Activated CD8-positive, alpha-beta memory T cell treated with anti-CD3 and anti-CD28 coated beads for 36 hours (primary cell): ENCODE measurements at regions not wholly inside any gene's neighbourhood (a gene's known extent, or its start where the extent isn't known, plus 50 kb on each side); places are given as distances from the start of the nearest gene placed in this dataset.
"Not testable (repeated sequence)": the region's sequence is repeated elsewhere in the genome, so short reads cannot be mapped to it uniquely, and the experiment has no call there.

Experiments
- CTCF ChIA-PET: fragments of 350-600 bp; sonication (Branson Sonifier 250); formaldehyde crosslinking; loops from one replicate; lab custom pipeline; 2021; ENCODE audit warnings: antibody characterized with exemption; lab: Charles Lee
- POLR2A ChIA-PET: fragments of 350-600 bp; sonication (Branson Sonifier 250); formaldehyde crosslinking; loops from one replicate; lab custom pipeline; 2021; ENCODE audit warnings: antibody characterized with exemption; lab: Charles Lee

DNA sequence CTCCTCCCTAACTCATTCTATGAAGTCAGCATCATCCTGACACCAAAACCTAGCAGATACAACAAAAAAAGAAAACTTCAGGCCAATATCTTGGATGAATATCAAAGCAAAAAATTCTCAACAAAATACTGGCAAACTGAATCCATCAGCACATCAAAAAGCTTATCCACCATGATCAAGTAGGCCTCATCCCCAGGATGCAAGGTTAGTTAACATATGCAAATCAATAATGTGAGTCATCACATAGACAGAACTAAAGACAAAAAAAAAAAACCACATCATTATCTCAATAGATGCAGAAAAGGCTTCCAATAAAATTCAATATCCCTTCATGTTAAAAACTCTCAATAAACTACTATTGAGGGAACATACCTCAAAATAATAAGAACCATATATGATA, 306.8 kb upstream of the TMC3 start:
- ChIA-PET POLR2A (no interaction called here), CTCF (no interaction called here)

DNA sequence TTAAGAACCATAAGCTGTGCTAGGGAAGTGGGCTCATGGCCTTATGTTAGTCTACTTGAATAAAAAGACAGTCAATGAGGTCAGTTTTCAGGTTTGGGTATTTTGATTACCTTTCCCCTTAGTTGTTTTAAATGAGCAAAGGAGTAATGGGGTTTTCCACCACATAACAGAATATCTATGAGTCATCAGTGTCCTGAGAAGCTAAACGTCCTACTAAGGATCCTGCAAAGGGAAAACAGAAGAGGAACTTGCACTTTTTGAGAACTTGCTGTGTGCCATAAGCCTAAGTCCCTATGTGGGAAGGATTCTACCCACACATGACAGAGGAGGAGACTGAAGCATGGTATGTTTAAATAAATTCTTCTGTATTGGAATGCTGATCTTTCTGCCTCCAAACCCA, 292.8 kb upstream of the TMC3 start:
- CTCF ChIA-PET = interaction anchor here (0.7 kb wide), 1 partner anchor 1572 kb away, joined by 4 read pairs; no protein-coding TSS in a partner anchor
- POLR2A ChIA-PET = no interaction called here

- ChIA-PET POLR2A (no interaction called here), CTCF (no interaction called here)
Observed at GRCh38 chr15:81660976-81661375, 287.0 kb upstream of the TMC3 start.

DNA sequence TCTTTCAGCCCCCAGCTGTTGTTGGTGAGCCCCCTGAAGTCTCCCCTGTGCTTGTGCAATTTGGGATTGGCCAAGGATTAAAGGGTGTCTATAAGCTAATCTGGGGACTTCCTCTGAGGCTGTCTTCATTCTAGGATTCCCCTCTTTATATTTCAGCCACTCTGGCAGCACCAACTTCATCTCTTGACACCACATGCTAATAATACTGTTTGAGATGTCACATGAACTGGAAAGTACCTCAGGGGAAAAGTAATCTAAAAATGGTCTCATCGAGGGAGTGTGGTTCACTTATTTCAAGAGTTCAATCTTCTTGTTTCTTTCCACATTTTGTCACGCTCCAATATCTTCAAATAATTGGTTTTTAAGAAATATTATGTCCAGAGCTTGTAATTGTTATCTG, 279.2 kb upstream of the TMC3 start:
- POLR2A ChIA-PET = no interaction called here
- CTCF ChIA-PET = no interaction called here

DNA sequence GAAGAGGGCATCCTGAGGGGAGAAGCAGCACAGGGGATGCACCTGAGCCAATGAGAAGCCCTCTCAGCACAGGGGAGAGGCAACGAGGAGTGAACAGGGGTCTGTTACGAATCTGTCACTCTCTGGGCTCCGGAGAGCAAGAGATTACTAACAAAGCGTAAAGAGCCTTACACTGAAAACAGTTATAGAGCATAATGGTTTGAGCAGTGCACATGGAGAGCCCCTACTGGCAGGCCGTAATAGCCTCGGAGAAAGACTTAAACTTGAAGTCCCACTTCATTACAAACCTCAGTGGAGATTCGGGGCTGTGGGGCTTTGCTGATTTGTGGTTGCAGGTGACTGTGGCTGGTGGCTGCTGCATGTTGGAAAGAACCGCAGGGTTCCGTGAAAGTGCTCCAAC, 271.5 kb upstream of the TMC3 start:
- ChIA-PET POLR2A (no interaction called here), CTCF (no interaction called here)

DNA sequence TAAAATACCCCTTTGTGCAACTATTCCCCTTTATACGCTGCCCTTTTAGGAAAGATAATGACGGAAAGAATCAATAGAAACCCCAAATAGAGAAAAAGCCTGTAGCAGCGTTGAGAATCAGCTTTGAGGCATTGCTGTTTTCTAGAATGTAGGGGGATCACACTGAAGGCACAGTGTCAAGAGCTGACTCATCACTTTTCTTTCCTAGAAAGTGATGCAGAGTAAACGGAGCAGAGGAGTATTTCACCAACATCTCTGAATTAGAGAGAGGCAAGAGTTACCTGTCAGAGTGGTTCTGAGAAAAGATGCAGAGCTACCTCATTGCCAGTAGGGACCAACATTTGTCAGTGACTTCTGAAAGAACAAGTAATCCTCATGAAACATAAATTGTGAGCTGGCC, 269.8 kb upstream of the TMC3 start:
- ChIA-PET POLR2A (no interaction called here), CTCF (no interaction called here)

GRCh38 chr15:81642451-81642990, 268.5 kb upstream of the TMC3 start:
- ChIA-PET POLR2A (no interaction called here), CTCF (no interaction called here)

DNA sequence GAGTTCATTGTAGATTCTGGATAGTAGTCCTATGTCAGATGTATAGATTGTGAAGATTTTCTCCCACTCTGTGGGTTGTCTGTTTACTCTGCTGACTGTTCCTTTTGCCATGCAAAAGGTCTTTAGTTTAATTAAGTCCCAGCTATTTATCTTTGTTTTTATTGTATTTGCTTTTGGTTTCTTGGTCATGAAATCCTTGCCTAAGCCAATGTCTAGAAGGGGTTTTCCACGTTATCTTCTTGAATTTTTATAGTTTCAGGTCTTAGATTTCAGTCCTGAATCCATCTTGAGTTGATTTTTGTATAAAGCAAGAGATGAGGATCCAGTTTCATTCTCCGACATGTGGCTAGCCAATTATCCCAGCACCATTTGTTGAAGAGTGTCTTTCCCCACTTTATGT, 262.1 kb upstream of the TMC3 start:
- POLR2A ChIA-PET, CTCF ChIA-PET: not testable (repeated sequence)

DNA sequence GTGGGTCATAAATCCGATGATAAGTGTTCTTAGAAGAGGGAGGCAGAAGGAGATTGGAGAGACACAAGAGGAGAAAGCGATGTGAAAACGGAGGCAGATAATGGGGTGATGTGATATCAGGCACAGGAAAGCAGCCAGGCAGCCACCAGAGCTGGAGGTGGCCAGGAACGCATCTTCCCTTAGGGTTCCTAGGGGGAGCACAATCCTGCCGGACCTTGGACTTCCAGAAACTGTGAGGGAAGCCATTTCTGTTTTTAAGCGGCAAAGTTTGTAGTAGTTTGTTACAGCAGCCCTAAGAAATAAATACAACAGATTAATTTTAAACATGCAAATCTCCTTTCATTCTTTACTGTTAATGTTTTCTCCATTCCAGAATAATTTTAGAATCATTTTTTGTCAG, 259.9 kb upstream of the TMC3 start:
- CTCF ChIA-PET = no interaction called here
- POLR2A ChIA-PET = interaction anchor here (0.6 kb wide), 1 partner anchor 1128 kb away, joined by 3 read pairs; no protein-coding TSS in a partner anchor

- CTCF ChIA-PET = no interaction called here
- POLR2A ChIA-PET = no interaction called here
Observed at GRCh38 chr15:81625896-81626295, 251.9 kb upstream of the TMC3 start.

DNA sequence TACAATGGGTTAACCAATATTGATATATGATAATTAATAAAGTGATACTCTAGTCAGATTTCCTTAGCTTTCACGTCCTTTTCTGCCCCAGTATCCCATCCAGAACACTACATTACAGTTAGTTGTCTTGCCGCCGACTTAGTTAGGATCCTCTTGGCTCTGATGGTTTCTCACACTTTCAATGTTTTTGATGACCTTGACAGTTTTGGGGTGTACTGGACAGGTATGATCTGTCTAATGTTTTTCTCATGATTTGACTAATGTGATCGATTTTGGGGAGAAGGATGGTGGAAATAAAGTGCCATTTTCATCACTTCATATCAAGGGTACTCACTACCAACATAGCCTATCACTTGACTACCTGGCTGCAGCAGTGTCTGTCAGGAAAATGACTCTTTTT, 245.0 kb upstream of the TMC3 start:
- ChIA-PET POLR2A (no interaction called here), CTCF (no interaction called here)

DNA sequence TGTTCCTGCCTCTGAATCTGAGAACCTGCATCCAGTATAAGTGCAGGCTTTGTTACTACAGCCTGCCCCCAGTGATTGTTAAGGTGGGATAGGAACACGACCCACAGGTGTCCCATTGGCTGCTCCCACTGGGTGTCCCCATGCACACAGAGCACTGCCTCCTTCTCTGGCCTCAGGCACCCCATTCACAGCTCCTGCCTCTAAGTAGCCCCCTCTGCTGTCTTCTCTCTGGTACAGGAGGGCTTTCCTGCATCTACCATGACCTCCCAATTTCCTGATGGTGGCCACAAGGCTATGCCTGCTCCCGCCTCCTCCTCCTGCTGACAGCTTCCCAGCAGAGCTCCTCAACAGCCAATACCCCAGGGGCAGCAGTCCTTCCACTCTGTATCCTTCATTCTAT, 238.6 kb upstream of the TMC3 start:
- CTCF ChIA-PET = no interaction called here
- POLR2A ChIA-PET = no interaction called here

DNA sequence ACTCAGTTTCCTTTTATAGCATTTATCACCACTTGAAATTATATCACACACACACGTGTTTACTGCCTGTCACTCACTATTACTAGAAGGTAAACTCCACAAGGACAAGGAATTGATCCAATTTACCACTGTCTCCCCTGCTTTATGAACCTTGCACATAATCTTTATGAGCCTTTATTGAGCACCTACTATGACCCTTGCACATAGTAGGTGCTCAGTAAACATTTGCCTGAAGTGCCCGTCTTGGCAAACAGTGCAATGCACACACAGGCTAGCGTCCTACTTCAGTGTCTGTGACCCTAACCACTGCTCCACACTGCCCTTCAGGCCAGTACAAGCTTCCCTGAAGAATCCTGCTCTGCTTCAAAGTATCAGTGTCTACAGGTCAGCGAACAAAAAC, 237.7 kb upstream of the TMC3 start:
- POLR2A ChIA-PET = no interaction called here
- CTCF ChIA-PET = no interaction called here

DNA sequence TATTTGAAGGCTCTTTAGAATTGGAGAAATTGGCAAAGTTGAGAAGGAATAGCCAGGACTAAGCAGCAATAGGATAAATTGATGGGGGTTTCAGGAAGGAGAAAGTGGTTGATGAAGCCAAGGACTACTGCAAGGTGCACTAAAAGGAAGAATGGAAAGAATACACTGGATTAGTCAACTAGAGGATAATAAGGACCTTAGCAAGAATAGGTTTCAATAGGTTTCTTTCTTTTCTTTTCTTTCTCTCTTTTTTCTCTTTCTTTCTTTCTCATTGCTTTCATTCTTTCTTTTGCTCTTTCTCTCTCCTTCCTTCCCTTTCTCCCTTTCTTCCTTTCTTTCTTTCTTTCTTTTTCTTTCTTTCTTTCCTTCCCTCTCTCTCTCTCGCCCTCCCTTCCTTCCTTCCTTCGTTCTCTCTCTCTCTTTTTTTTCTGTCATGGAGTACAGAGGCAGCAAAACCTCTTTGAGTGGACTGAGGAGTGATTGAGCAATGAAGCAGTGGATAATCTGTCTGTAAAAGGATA, 234.4 kb upstream of the TMC3 start:
- POLR2A ChIA-PET = no interaction called here
- CTCF ChIA-PET = no interaction called here

- POLR2A ChIA-PET = no interaction called here
- CTCF ChIA-PET = no interaction called here
Observed at GRCh38 chr15:81604713-81605112, 230.7 kb upstream of the TMC3 start.

DNA sequence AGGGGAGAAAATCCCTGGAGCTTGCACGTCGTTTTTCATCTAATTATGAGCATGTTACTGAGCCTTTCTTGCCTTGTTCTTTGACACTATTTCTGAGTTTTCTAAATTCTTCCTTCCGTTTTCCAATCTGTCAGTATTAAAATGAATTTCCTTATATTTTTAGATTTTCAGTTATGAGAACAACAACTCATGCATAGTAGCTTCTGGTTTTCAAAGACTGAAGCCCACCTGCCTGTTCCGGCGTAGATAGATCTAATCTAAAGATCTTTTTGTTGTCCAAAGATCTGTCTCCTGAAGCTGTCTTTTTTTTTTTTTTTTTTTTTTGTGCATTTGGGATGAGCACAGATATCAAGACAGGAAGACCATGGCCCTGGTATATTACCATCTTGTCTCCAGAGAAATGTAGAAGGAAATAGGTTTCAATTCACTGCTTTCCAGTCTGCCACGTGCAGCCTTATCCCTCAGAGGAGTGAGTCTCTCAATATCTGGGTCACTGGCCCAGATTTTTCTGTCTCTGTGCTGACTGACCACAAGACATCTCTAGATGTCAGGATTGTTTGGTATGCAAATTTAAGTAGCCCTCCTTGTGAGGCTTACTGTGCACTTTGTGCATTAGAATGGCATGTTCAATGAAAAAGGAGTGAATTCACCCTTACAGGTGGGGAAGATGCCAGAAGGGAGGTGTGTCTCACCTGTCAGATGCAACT, 222.3 kb upstream of the TMC3 start:
- CTCF ChIA-PET = no interaction called here
- POLR2A ChIA-PET = no interaction called here

DNA sequence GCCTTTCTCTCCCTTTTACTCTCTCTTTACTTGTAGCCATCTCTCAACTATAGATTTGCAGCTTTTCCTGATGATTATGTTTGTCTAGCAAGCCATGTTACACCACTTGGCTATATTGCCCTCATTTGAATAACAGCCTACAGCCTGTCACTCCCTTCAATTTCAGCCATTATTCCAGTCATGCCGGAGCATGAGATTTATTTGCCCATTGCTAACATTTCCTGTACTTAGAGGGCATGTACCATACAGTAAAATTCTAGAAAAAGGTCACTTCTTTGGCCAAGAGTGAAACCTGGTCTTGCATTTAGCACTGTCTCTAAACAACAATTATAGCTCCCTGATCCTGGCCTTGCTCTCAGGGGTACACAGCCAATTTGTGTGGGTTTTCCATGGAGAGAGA, 221.7 kb upstream of the TMC3 start:
- ChIA-PET POLR2A (no interaction called here), CTCF (no interaction called here)

- CTCF ChIA-PET = no interaction called here
- POLR2A ChIA-PET = no interaction called here
Observed at GRCh38 chr15:81589671-81590070, 215.7 kb upstream of the TMC3 start.

- CTCF ChIA-PET = interaction anchor here (0.5 kb wide), 1 partner anchor 241 kb away, joined by 3 read pairs; no protein-coding TSS in a partner anchor
- POLR2A ChIA-PET = no interaction called here
Observed at GRCh38 chr15:81575436-81576123, 201.6 kb upstream of the TMC3 start.

GRCh38 chr15:81573098-81573746, 199.2 kb upstream of the TMC3 start:
- ChIA-PET CTCF (no interaction called here), POLR2A (no interaction called here)
